ENCODE measurements at regions not wholly inside any gene's neighbourhood (a gene's known extent, or its start where the extent isn't known, plus 50 kb on each side); places are given as distances from the start of the nearest gene placed in this dataset.

GRCh38 chr5:166679331-166679730 is 1612.1 kb upstream of the WWC1 start:
- TF ChIP-seq ZNF614 (CRISPR knock-in tag; IDR thresholded peaks at IDR 0.05; ENCODE audit: borderline replicate concordance) (no peak), FOXA3 (CRISPR knock-in tag; IDR thresholded peaks at IDR 0.05) (no peak), THYN1 (CRISPR knock-in tag; IDR thresholded peaks at IDR 0.05; ENCODE audit: borderline replicate concordance, low read depth) (no peak), NFIB (CRISPR knock-in tag; IDR thresholded peaks at IDR 0.05; ENCODE audit: borderline replicate concordance) (no peak), MAFF (IDR thresholded peaks at IDR 0.05; ENCODE audit: low read depth, low read length) (no peak), DRAP1 (CRISPR knock-in tag; IDR thresholded peaks at IDR 0.05) (no peak), ZNF841 (CRISPR knock-in tag; IDR thresholded peaks at IDR 0.05; ENCODE audit: borderline replicate concordance) (no peak), POLR2A (IDR thresholded peaks at IDR 0.05; ENCODE audit: insufficient read depth in 1 of 2, low read depth in 2 of 2, low read length in 2 of 2) (no peak)
